ENCODE measurements at regions not wholly inside any gene's neighbourhood (a gene's known extent, or its start where the extent isn't known, plus 50 kb on each side); places are given as distances from the start of the nearest gene placed in this dataset.

- TF ChIP-seq CTCF (IDR thresholded peaks at IDR 0.05), result no peak
- no peak for TF ChIP-seq POLR2A (IDR thresholded peaks at IDR 0.05)
These were observed 318.2 kb upstream of the TMCO5A start for GRCh38 chr15:37616215-37616614.
